ENCODE measurements at regions not wholly inside any gene's neighbourhood (a gene's known extent, or its start where the extent isn't known, plus 50 kb on each side); places are given as distances from the start of the nearest gene placed in this dataset.
"Not testable (repeated sequence)": the region's sequence is repeated elsewhere in the genome, so short reads cannot be mapped to it uniquely, and the experiment has no call there.

DNA sequence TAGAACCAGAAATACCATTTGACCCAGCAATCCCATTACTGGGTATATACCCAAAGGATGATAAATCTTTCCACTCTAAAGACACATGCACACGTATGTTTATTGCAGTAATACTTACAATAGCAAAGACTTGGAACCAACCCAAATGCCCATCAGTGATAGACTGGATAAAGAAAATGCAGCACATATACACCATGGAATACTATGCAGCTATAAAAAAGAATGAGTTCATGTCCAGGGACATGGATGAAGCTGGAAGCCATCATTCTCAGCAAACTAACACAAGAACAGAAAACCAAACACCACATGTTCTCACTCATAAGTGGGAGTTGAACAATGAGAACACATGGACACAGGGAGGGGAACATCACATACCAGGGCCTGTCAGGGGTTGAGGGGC lies 137.9 kb downstream of the PXDC1 start:
- TF ChIP-seq, protein P1, sequence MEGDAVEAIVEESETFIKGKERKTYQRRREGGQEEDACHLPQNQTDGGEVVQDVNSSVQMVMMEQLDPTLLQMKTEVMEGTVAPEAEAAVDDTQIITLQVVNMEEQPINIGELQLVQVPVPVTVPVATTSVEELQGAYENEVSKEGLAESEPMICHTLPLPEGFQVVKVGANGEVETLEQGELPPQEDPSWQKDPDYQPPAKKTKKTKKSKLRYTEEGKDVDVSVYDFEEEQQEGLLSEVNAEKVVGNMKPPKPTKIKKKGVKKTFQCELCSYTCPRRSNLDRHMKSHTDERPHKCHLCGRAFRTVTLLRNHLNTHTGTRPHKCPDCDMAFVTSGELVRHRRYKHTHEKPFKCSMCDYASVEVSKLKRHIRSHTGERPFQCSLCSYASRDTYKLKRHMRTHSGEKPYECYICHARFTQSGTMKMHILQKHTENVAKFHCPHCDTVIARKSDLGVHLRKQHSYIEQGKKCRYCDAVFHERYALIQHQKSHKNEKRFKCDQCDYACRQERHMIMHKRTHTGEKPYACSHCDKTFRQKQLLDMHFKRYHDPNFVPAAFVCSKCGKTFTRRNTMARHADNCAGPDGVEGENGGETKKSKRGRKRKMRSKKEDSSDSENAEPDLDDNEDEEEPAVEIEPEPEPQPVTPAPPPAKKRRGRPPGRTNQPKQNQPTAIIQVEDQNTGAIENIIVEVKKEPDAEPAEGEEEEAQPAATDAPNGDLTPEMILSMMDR (IDR thresholded peaks at IDR 0.05), result not testable (repeated sequence)
- TF ChIP-seq POLR2AphosphoS5 (IDR thresholded peaks at IDR 0.05; ENCODE audit: insufficient read depth in 1 of 2, low read depth in 1 of 2), result not testable (repeated sequence)
